Panc1 (cell line): ENCODE measurements at regions not wholly inside any gene's neighbourhood (a gene's known extent, or its start where the extent isn't known, plus 50 kb on each side); places are given as distances from the start of the nearest gene placed in this dataset.

ENCODE experiments used
- ATAC-seq: fragments of 200-7000 bp; cut with Tn5 transposase; 2 replicates; pipeline ENCODE4 v1.9.1; 2020; ENCODE audit warnings: mild to moderate bottlenecking, moderate library complexity
- BruUV-seq: library from RNA; stranded (reverse); fragments of 400-500 nt; replicated peaks from 2 replicates; lab custom pipeline; 2021; lab: Mats Ljungman, UMichigan
- CTCF ChIA-PET: fragments of 300-600 bp; sonication (Branson Sonifier 250); formaldehyde crosslinking; loops from one replicate; lab custom pipeline; 2022; ENCODE audit warnings: antibody characterized with exemption; lab: Charles Lee
- POLR2A ChIA-PET: fragments of 300-600 bp; sonication (Branson Sonifier 250); formaldehyde crosslinking; loops from one replicate; lab custom pipeline; 2022; ENCODE audit warnings: antibody characterized with exemption; lab: Charles Lee
- DNase-seq: peaks from one replicate; pipeline ENCODE4 v3.0.0-alpha.2; 2010; ENCODE audit warnings: low read depth, low spot score
- H3K27ac ChIP-seq: 2 replicates; pipeline ENCODE4 v1.5.1; 2011; ENCODE audit warnings: mild to moderate bottlenecking, low read length, inconsistent platforms
- H3K27me3 ChIP-seq: fragments of 200-500 bp; sonication (Bioruptor generic); 2 replicates; pipeline ENCODE4 v1.6.0; 2014; ENCODE audit warnings: low read length, inconsistent platforms; ENCODE audit not compliant: control insufficient read depth, insufficient read depth
- H3K36me3 ChIP-seq: fragments of 200-500 bp; sonication (Bioruptor generic); 2 replicates; pipeline ENCODE4 v1.5.1; 2014; ENCODE audit warnings: inconsistent platforms, mild to moderate bottlenecking, low read length, moderate library complexity; ENCODE audit not compliant: control insufficient read depth, insufficient read depth
- H3K4me1 ChIP-seq: 2 replicates; pipeline ENCODE4 v1.5.1; 2011; ENCODE audit warnings: inconsistent platforms, mild to moderate bottlenecking, low read length, moderate library complexity; ENCODE audit not compliant: control insufficient read depth, insufficient read depth
- H3K4me3 ChIP-seq, 2 experiments: 2 replicates each; pipeline ENCODE4 v1.5.1; 2011 to 2012; ENCODE audit warnings: low read depth in 2 of 2, low read length in 2 of 2, mild to moderate bottlenecking in 2 of 2, inconsistent platforms in 1 of 2, moderate library complexity in 1 of 2
- H3K9me3 ChIP-seq: fragments of 200-500 bp; sonication (Bioruptor generic); 2 replicates; pipeline ENCODE4 v1.5.1; 2014; ENCODE audit warnings: low read depth, mild to moderate bottlenecking, inconsistent platforms, low read length, moderate library complexity; ENCODE audit not compliant: control insufficient read depth, insufficient read depth
- CTCF ChIP-seq: fragments of 450-650 bp; IDR thresholded peaks from 2 replicates; pipeline ENCODE4 v1.5.1; 2017; ENCODE audit warnings: mild to moderate bottlenecking
- POLR2AphosphoS5 ChIP-seq: IDR thresholded peaks from 2 replicates; pipeline ENCODE4 v1.6.1; 2012; ENCODE audit warnings: mild to moderate bottlenecking, low read depth, low read length, moderate library complexity
- REST ChIP-seq, 2 experiments: IDR thresholded peaks; 2 replicates each; pipeline ENCODE4 v1.6.1; 2011 to 2012; ENCODE audit warnings: low read depth in 2 of 2, control low read depth in 1 of 2, low read length in 1 of 2, mild to moderate bottlenecking in 1 of 2, moderate library complexity in 1 of 2; ENCODE audit not compliant: insufficient read depth in 1 of 2
- SIN3A ChIP-seq: IDR thresholded peaks from 2 replicates; pipeline ENCODE4 v1.6.1; 2012; ENCODE audit warnings: low read depth, mild to moderate bottlenecking, low read length, moderate library complexity, borderline replicate concordance; ENCODE audit not compliant: insufficient read depth
- TCF7L2 ChIP-seq: IDR thresholded peaks from 2 replicates; pipeline ENCODE4 v1.6.1; 2011; ENCODE audit warnings: mild to moderate bottlenecking, low read depth, low read length, inconsistent platforms
- in situ Hi-C: cut with HindIII; loops from 2 replicates; pipeline ENCODE4 v1.10.0; 2016; ENCODE audit warnings: low sequenced_read_pairs, low pct_unique_long_range_greater_than_20kb
- intact Hi-C: fragments of 100-400 bp; cut with micrococcal nuclease; formaldehyde crosslinking; loops from one replicate; pipeline ENCODE4 v1.10.0; 2022; ENCODE audit not compliant: unreplicated experiment

- H3K36me3 ChIP-seq = no peaks in the 10 kb centered on the region
- CTCF ChIA-PET = no interaction called here
- TF ChIP-seq CTCF (no peak), TCF7L2 (no peak), POLR2AphosphoS5 (no peak), SIN3A (no peak), REST (IDR thresholded peaks at IDR 0.05; ENCODE audit: insufficient read depth in 1 of 2, low read depth in 2 of 2, low read length in 1 of 2) (no peak)
- intact Hi-C loops (no loop called here), in situ Hi-C loops (no loop called here)
- no peak overlapping the region for H3K4me3 ChIP-seq
- H3K27me3 ChIP-seq = no peaks in the 10 kb centered on the region
- POLR2A ChIA-PET = no interaction called here
- no peak for ATAC-seq
- no peaks in the 10 kb centered on the region for H3K4me1 ChIP-seq
- no peak overlapping the region for H3K27ac ChIP-seq
- BruUV-seq = no TSS peak
- no peak for DNase-seq
- H3K9me3 ChIP-seq = no peaks in the 10 kb centered on the region
Measured at GRCh38 chr6:79137671-79138070, 59.6 kb upstream of the PHIP start.

GRCh38 chr6:79135973-79136470 is 58.0 kb upstream of the PHIP start:
- no TSS peak for BruUV-seq

More at GRCh38 chr6:79135973-79136470, 58.0 kb upstream of the PHIP start:
- intact Hi-C loops = no loop called here
- POLR2A ChIA-PET = no interaction called here
- H3K9me3 ChIP-seq = no peaks in the 10 kb centered on the region
- H3K36me3 ChIP-seq = no peaks in the 10 kb centered on the region
- in situ Hi-C loops = no loop called here
- no peak for TF ChIP-seq POLR2AphosphoS5
- TF ChIP-seq SIN3A = no peak
- no peak for TF ChIP-seq TCF7L2
- no peak for TF ChIP-seq CTCF
- no peak for TF ChIP-seq REST (IDR thresholded peaks at IDR 0.05; ENCODE audit: insufficient read depth in 1 of 2, low read depth in 2 of 2, low read length in 1 of 2)
- H3K4me3 ChIP-seq = no peak overlapping the region
- H3K4me1 ChIP-seq = no peaks in the 10 kb centered on the region
- CTCF ChIA-PET = no interaction called here
- ATAC-seq = no peak
- DNase-seq = no peak
- H3K27ac ChIP-seq = no peak overlapping the region
- H3K27me3 ChIP-seq = no peaks in the 10 kb centered on the region
